GM12892 (cell line): ENCODE measurements at regions not wholly inside any gene's neighbourhood (a gene's known extent, or its start where the extent isn't known, plus 50 kb on each side); places are given as distances from the start of the nearest gene placed in this dataset.

Experiments
- DNase-seq: peaks from one replicate; pipeline ENCODE4 v3.0.0; 2011; ENCODE audit not compliant: insufficient read length
- FAIRE-seq: peaks from 2 replicates; lab custom pipeline; 2011; peaks lifted over from hg19 to GRCh38; lab: Jason Lieb, UNC
- POLR2A ChIP-seq: IDR thresholded peaks from 2 replicates; pipeline ENCODE4 v1.6.1; 2011; ENCODE audit warnings: low read depth, low read length, control low read depth
- POLR2AphosphoS5 ChIP-seq: IDR thresholded peaks from 2 replicates; pipeline ENCODE4 v1.6.1; 2011; ENCODE audit warnings: low read depth, low read length, control low read depth
- TAF1 ChIP-seq: IDR thresholded peaks from 2 replicates; pipeline ENCODE4 v1.6.1; 2011; ENCODE audit warnings: low read depth, mild to moderate bottlenecking, control low read depth, low read length, borderline replicate concordance

- FAIRE-seq, result peak; percentile 21
- TF ChIP-seq POLR2AphosphoS5 (no peak), POLR2A (no peak), TAF1 (no peak)
- DNase-seq, result no peak
Observed at GRCh38 chr4:125101719-125102118, 213.0 kb upstream of the FAT4 start.

DNA sequence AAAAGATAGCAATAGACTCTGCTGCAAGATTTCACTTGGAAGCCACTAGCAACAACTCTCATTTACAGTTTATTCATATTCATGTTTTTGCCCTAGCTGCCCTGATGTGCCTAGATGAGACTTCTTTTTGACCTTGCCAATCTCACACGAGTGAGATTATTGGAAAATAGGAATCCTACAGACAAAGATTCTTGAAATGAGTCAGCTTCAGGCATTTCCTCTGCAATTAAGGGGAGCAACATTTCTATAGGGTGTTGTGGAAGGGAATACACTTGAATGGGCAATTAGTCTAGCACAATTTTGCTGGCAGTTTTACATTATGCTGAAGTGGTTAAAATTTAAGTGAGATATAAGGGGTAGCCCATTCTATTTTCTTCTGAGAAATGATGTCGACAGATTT is 217.0 kb upstream of the FAT4 start:
- FAIRE-seq (no peak), DNase-seq (no peak)
- no peak for TF ChIP-seq TAF1
- no peak for TF ChIP-seq POLR2A
- no peak for TF ChIP-seq POLR2AphosphoS5

- no peak for FAIRE-seq
- no peak for DNase-seq
Observed at GRCh38 chr4:125096662-125097061, 218.1 kb upstream of the FAT4 start.

GRCh38 chr4:125091541-125091940 is 223.2 kb upstream of the FAT4 start:
- TF ChIP-seq POLR2AphosphoS5, result no peak
- DNase-seq (no peak), FAIRE-seq (no peak)

More at GRCh38 chr4:125096662-125097061, 218.1 kb upstream of the FAT4 start:
- TF ChIP-seq POLR2A (no peak), POLR2AphosphoS5 (no peak), TAF1 (no peak)

GRCh38 chr4:125091101-125091500 is 223.7 kb upstream of the FAT4 start:
- DNase-seq (no peak), FAIRE-seq (no peak)
- TF ChIP-seq TAF1 (no peak), POLR2AphosphoS5 (no peak), POLR2A (no peak)

DNA sequence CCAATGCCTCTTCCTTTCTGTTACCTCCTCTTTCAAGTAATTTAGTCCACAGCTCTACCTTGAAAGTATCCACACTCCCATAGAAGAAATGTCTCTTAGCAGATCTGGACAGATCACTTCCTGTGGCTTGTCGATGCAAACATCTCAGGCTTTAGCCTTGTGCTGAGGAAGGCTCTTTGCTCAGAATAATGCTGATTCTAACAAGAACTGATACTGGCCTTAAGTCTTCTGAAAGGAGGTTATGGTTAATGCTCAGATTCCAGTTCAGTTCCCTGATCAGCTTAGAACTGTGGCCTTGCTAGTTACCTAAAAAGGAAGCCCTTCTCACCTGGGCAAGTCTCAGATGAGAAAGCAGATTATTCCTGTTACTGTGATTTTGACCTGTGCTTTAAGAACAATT is 230.1 kb upstream of the FAT4 start:
- no peak for DNase-seq
- TF ChIP-seq POLR2A (no peak), POLR2AphosphoS5 (no peak), TAF1 (no peak)
- FAIRE-seq, result no peak

DNA sequence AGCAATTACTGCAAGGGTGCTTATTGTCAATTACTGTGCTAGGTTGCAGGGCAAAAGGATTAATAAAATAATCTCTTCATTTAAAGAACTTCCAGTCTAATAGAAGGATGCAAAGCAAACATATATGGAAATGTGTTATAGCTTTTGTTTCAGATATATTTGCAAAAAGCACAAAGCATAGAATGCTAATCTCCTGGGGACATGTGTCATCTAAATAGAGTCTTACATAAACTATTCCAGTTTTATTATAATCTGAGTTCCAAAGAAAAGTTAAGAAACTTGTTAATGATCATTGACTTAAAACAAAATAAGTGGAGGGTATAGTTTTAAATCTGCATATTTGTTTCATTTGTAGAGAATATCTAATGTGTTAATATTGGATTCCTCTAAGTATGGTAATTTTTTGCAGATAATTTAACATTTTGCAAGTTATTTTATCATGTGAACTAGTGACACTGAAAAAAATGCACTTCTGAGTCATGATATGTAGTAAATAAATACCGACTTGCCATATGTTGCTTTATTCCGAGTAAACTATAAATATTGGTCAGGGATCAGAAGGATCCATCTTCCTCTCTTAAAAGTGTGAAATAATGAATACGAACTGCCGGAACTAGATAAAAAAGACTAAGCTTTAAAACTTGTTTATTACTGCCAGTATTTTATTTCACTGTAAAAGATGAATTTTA is 231.9 kb upstream of the FAT4 start:
- no peak for FAIRE-seq
- no peak for TF ChIP-seq POLR2AphosphoS5
- TF ChIP-seq TAF1, result no peak
- no peak for TF ChIP-seq POLR2A
- no peak for DNase-seq

GRCh38 chr4:125072269-125072668 is 242.5 kb upstream of the FAT4 start:
- TF ChIP-seq TAF1 (no peak), POLR2AphosphoS5 (no peak), POLR2A (no peak)
- DNase-seq, result no peak
- FAIRE-seq, result no peak

- no peak for FAIRE-seq
- TF ChIP-seq POLR2AphosphoS5, result no peak
- no peak for TF ChIP-seq TAF1
- TF ChIP-seq POLR2A, result no peak
- no peak for DNase-seq
Observed at GRCh38 chr4:125070861-125071260, 243.9 kb upstream of the FAT4 start.

DNA sequence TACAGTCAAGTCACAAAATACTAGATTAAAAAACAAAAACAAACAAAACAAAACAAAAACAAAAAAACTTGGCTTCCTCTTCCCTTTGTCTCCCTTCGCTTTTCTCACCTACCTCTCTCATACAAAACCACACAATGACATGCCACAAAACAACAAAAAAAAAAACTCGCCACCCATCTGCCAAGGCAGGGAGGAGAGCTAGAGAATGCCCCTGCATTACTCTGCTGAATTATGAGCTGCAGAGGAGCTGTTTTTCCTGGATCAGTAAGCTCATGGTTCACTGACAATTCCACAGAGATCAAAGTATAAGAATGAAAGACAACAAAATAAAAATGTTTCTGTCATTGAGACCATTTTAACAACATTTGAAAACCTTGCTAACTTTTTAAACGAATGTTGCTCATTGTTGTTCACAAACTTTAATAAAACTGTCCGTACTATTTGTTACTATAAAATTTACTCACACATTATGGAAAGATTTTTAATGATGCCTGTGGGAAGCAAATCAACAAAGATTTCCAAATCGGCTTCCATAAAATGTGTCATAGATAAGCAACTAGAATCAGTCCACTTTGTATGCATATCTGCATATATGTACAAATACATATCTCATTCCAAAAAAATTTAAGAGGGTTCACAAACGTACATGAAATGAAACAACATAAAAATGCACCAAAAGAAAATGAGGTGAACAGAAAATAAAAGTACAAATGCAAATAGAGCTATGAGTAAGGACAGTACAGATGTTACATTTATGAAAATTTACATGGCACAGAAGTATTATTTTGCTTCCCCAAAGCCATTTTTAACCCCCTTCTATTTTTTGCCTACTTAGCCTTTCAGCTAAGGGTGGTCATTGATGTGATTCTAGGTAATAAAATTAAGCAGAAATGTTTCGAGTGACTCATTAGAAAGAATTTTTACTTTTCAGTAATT is 252.4 kb upstream of the FAT4 start:
- FAIRE-seq, result no peak

GRCh38 chr4:125060376-125060775 is 254.4 kb upstream of the FAT4 start:
- TF ChIP-seq POLR2A (no peak), TAF1 (no peak), POLR2AphosphoS5 (no peak)
- FAIRE-seq, result no peak
- no peak for DNase-seq

More for the DNA sequence above, 252.4 kb upstream of the FAT4 start:
- no peak for DNase-seq
- no peak for TF ChIP-seq POLR2A
- no peak for TF ChIP-seq TAF1
- TF ChIP-seq POLR2AphosphoS5, result no peak
